ENCODE measurements at regions not wholly inside any gene's neighbourhood (a gene's known extent, or its start where the extent isn't known, plus 50 kb on each side); places are given as distances from the start of the nearest gene placed in this dataset.

DNA sequence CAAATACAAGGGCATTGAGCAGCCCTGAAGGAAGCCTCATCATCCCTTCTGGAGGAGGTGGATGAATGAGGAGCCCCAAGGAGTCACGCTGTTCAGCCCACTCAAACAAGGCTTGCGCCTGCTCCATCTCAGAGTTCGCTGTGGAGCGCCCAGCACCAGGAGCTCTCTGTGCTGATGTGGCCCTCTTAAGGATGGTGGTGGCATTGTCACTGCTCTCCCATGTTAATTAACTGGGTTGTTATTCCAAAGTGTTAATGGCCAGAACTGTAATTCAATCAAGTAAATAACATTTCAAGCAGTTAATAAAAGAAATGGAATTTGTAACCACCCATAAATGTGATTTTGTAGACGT is 726.0 kb upstream of the RAB6C start:
- no peak for DNase-seq

DNA sequence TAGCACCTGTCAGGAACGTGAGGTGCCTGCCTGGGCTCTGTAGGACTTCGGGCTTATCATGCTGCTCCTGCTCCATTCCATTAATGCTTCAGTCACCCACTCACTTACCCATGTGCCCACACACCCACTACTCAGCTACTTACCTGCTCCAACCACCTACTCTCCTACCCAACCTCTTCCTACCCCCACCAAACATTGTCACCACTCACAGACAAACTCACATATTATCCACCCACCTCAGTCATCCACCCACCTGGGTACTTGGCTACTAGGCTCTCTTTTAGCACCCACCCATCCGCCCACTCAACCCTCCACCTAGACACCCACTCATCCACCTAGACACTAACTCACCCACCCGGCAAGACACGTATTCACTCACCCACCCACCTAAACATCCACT is 724.7 kb upstream of the RAB6C start:
- no peak for DNase-seq

DNA sequence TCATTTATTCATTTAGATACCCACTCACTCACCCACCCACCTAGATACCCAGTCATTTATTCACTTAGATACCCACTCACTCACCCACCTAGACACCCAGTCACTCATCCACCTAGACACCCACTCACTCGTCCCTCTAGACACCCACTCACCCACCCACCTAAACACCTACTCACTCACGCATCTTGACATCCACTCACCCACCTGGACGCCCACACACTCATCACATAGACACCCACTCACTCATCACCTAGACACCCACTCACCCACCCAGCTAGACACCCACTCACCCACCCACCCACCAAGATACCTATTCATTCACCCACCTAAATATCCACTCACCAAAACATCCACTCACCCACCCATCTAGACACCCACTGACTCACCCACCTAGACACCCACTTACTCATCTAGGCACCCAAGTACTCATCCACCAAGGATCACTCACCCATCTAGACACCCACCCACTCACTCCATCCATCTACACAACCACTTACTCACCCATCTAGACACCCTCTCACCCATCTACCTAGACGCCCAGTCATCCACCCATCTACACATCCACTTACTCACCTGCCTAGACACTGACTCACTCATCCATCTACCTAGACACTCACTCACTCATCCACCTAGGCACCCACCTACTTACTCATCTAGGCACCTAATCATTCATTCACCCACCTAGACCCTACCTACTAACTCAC is 723.7 kb upstream of the RAB6C start:
- DNase-seq = no peak

DNA sequence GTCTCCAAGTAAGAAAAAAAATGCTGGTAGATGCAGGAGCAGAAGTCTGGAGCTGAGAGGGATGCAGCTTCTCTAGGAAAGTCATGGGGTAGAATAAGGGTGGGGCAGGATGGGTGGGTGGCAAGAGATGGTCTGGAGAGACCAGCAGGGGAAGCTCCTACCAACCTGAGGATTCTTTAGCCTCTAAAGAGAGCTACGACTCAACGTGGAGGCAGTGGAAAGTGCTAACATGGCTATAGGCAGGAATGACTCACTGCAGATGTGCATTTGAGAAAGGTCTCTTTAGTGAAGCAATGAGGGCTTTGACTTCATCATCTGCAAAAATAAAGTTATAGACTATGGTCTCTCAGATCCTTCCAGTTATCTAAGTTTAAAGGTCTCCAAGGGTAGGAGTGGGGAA is 722.8 kb upstream of the RAB6C start:
- no peak for DNase-seq

DNA sequence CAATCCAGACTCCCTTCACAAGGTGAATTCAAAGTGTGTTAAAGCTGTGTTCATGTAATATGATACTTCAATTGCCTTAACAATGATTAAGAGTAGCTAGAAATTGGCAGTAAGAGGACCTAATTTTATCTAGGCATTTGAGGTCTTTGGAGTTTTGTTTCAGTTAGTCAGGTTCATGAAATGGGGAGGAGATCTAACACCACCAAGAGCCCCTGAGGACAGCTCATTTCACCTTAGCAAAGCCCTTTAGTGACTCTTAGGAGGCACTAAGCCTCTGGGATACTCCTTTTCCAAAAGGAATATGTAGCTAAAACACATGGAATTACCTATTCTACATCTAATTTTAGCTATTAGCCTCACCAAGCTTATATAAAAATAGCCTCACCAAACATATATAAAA is 716.5 kb upstream of the RAB6C start:
- DNase-seq = no peak

DNA sequence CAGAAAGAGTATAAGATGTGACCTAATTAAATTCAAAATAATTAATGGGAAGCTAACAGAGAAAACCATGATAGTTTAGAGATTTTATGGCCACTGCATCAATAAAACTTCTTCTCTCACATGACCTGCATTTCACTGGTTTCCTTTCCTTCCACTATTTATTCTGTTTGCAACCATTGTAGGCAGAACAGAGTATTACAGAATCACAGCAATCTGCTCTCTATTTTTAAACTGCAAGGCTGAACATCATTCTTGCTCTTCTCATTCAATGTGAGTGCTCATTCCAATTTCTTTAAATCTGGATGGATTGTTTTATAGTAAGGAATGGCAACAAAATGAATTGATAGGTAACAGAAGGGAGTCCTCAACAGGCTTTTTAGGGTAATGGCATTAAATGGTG is 715.5 kb upstream of the RAB6C start:
- DNase-seq = no peak

DNA sequence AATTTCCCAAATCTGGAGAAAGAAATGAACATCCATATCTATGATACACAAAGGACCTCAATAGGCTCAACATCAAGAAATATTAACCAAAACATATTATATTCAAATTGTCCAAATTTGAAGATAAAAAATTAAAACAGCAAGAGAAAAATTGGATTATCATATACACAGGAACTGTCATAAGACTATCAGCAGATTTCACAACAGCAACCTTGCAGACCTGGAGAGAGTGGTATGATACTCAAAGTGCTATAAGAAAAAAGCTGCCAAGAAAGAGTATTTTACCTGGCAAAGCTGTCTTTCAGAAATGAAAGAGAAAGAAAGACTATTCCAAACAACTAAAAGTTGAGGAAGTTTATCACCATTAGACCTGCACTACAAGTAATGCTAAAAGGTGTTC is 711.9 kb upstream of the RAB6C start:
- no peak for DNase-seq

DNA sequence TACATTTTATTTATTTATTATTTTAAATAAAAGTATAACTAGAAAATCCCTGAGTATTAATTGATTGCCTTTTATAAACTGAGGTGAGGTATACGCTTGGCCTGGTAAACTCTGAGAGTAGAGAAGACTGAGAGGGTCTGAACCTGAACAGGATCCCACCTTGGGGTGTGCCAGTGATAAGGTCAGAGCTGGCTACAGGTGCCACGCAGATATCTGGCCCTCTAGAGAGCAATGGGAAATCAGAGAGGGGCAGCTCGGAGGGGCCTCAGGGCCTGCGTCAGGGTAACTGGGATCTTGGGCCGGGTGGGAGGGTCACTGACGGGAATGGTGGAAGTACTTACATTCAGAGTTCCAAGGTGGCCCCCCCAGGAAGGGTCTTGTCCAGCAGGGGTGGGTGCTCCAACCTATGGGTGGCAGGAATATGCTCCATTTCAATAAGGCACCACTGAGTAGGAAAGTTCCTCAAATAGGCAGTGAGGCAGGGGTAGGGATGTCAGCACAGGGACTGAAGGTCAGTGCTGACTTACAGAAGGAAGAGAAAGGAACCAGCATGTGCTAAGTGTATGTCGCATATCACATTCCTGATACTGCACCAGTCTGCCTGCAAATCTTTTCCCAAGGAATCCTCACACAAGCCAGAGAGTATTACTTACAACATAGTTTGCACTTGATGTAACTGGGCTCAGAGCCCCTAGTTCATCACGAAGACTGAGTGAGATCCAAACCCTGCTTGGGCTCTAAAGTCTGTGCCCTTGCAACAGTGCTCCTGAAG is 706.0 kb upstream of the RAB6C start:
- DNase-seq = no peak

DNA sequence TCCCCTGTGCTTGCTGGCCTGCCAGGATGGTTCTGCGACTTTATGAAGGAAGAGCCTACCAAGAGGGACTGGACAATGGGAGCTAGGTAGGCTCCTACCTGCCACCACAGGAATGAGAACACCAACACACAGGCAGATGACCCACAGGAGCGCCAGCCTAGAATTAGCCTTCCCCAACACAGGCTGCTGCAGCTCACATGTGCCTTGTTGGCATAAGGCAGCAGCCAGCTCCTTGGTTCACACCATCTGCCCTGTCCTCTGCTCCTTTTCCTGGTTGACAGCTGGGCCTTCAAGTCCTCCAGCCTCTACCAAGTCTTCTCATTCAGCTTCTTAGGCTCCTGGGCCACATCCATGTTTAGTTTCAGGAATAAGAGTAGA is 705.4 kb upstream of the RAB6C start:
- DNase-seq = no peak

DNA sequence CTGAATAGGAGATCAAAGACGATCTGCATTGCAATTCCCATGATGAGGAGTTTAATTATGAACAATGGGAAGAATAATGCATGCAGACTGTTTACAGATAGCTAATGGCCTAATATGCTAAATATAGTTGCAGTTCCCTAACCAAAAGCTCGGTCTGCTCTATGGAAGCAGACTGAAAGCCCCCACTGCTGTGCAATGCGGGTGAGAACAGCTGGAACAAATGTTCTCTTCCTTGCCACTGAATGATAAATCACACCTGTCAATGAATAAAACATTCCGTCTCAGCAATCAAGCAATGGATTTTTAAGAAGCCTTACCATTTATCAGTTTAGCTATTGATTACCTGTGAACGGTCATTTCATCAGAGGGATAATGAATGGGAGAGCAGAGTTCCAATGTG is 704.5 kb upstream of the RAB6C start:
- no peak for DNase-seq

DNA sequence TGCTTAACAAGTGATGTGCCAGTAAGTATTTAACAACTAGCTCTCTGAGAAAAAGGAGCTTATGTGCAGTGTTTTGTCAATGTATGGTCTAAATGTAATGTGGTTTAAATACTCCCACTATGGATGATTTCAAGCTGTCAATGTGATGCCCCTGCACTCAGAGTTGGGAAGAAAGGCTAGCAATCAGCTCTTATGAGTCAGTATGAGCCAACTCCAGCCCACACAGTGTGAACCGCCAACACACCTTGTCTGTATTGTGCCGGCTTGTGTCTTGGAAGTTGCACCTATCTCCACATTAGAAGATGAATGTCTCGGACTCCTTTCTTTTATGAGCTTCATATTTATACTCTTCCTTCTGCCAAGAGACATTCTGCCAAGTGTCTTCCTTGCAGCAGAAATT is 703.8 kb upstream of the RAB6C start:
- DNase-seq = no peak

DNA sequence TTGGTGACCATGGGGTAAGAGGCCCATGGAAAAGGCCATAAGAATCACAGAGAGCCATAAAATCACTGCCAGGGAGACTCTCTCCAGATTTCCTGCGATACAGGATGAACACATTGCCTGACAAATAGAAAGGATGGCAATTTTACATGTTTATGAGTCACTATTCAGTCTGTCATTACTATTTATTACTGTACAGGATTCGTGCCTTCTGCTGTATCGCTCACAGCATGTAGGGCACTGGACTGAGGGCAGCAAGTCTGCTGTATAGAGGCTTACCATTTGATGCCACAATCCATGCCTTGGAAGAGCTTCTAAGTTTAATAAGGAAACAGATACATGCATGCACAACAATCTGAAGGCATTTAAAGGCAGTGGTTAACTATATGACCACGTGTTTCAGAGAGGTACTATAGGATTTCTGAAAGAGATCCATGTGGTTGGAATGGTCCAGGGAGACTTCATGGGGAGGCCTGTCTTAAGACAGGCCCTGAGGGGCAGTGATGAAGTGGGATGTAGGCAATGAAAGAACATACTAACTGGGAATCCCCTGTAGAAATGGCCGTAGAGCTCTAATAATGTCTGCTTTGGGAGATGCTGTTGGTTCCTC is 702.4 kb upstream of the RAB6C start:
- no peak for DNase-seq

DNA sequence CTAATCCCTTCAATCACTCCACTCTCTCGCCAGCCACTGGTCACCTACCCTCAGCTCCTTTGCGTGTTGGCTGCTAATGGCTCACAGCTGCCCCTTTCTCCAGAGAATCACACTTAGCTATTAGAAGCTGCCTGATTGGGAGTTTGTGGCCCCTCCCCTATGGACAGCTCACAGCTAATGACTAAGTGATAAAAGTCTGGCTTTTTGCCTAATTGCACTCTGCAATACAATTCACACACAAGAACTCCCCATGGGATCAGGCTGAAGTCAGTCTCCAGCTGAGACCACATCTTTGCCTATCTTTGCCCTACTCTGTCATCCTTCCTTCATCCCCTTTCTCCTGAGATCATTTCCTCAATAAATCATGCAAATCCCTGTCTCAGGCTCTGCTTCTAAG is 701.9 kb upstream of the RAB6C start:
- no peak for DNase-seq

DNA sequence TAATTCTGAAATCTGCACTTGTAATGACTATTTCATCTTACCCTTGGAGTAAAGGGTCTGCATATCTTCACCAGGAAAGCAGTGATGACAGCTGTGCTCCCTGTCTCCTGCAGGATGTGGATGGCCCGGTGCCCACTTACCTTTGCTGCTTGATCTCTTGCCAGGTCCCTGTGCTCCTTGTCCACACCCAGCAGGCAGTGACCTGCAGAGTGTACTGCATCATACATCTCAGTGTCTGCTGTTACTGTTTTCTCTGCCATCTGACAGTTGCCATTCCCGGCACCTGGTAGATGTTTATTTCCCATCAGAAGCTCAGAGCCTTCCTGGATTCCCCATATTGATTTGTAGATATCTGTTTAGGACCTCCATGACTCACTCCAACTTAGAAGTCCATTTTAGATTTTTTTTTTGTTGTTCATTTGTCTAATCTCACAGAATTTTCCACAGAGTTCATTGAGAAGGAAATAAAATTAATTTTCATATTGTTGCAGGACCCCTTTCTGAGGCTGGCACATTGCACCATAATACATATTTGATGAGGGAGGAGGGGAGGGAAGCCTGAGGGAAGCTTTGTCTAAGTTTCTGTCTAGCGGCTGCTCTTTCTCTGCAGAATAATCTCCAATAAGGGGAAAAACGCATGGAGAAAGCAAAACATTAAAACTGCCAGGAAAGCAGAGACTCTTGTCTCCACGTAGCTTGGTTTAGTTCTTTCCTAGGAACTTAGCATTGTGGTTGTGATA is 697.5 kb upstream of the RAB6C start:
- no peak for DNase-seq

DNA sequence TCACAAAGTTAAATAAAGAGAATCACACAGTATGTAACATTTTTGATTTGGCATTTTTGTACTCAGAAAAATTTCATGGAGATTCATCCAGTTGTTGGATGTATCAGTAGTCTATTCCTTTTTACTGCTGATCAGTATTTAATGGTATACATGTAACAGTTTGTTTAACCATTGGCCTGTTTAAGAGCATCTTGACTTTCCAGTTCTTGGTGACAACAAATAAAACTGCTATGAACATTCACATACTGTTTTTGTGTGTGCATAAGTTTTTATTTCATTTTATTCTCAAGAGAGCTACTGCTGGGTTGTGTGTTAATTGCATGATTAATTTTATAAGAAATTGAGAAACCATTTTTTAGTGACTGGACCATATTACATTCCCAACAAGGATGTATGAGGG is 694.5 kb upstream of the RAB6C start:
- DNase-seq = no peak

DNA sequence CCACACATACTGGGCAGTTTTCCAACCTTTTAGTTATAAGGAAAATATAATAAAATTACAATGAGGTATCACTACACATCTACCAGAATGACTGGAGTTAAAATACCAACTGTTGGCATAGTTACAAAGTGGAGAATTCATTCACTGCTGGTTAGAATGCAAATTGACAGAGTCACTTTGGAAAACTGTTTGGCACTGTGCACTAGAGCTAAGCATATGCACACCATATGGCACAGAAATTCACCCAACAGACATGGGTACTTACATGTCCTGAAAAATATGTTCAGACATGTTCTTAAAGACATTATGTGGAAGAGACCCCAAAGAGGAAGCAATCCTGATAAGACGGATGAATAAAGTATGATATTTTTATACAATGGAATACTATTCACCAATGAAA is 686.1 kb upstream of the RAB6C start:
- no peak for DNase-seq

DNA sequence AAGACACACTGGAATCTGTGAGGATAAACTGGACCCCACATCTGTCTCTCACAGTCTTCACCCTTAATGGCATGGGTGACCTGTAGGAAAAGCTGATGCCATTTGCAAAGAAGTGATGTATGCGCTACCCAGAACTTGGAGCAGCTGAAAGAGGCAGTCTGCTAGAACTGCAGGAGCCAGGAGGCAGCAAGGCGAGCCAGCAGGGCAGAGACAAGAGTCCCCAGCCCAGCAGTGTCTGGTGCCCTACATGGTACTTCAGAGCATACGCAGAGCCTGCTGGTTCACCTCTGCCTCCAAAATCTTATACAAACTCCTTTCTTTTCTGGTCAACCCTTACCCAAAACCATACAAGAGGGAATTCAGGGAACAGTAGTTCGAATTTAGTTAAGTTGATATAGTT is 683.1 kb upstream of the RAB6C start:
- no peak for DNase-seq

DNA sequence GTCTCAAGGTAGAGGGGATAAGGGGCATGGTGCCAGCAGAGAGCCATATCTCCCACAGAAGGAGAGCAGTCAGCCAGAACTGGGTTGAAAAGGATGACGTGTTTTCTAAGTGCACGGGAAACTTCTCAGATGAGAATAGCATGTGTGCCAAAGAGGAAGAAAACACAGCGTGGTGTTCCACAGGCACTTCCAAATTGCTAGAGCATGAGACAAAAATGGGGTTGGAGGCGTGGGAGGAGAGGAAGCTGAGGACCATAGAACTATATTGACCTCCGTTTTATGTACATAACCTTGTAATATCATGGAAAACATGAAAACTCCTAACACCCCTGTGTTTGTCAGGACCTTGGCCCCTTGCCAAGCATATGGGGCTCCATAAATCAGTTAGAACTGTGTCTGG is 682.7 kb upstream of the RAB6C start:
- no peak for DNase-seq

DNA sequence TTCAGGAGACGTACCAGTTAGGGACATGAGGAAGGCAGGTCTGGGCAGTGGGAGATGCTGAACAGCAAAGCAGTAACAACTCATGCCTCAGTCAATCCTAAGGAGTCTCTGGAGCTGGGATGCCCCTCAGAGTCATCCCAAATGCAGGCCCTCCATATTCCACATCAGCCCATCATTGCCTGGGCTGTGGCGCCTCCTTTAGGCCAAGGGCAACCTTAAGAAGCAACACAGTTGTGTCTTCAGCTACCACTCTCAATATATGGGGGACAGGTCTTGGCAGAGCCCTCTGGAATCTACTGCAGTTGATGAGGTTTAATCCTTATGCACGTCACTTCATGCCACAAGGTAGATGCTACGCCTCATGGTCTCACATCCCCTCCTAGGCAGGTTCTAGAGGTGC is 682.0 kb upstream of the RAB6C start:
- DNase-seq = no peak

DNA sequence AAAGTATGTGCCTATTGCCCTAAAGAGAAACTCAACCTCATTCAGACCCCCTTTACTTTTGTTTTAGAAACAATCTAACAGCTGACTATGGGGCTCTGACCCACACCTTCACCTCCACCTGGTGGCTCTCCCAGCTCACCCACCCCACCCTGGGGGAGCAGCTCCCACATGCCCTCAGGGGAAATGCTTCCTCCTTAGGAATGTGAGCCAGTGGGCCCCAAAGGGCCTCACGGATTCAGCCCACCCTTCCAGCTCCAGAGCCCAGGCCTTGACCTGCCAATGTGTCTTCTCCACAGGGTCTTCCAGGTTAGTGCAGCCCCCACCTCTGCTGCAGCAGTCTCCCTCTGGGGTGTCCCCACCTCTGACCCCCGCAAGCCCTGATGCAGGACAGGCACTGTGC is 680.1 kb upstream of the RAB6C start:
- no peak for DNase-seq

DNA sequence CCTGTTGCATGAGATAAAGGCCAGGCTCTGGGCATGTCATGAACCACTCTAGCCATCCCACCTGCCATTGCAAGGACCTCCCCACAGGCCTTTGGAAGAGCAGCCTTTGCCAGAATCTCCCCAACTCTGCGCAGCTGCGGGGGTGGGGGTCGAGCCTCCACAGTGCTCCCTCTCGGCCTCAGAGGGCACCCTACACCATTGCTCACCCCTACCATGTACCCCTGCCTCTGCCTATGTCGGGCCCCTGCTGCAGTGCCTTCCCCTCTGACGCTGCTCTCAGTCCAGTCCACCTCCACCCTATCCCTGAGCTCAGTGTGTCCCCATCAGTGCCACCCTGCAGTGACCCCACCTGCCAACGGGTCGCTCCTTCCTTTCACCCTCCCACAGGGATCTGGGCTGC is 679.7 kb upstream of the RAB6C start:
- DNase-seq = no peak

DNA sequence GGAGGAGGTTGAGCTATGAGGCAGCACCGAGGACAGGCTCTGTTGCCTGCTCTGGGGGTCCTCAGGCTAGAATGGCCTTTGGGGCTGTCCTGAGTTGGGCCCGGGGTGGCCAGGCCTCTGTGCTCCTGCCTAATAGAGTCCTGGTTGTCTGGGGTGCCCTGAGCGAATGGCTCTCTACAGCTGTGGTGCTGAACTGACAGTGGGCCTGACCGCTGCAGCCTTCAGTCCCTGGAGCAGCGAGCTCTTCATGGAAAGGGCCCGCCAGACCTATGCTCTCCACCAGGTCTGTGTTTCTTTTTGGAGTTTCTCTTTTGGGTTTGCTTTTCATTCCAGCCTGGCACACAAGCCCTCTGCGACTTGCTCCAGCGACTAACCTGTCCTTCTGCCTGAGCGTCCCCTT is 679.0 kb upstream of the RAB6C start:
- DNase-seq = no peak

DNA sequence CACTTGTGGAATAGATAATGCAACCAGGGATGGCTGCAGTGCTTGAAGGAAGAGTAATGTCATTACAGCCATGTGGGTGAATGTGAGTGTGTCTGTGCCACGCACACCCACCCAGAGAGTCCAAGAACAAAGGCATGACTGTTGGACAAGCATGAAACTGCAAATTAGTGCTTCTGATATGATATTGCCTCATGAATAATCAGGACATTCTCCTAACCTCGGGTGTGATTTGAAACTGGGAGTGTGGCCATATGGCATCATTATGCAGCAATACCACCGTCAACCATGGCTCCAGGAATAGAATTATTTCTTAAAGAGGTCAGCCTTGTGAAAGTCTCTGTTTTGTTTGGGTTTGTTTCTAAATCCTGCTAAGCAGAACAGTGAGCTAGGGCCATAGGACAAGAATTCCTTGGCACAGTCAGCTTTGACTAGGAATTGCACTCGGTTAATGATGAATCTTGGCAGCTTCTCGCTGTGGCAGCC is 678.0 kb upstream of the RAB6C start:
- DNase-seq = no peak

DNA sequence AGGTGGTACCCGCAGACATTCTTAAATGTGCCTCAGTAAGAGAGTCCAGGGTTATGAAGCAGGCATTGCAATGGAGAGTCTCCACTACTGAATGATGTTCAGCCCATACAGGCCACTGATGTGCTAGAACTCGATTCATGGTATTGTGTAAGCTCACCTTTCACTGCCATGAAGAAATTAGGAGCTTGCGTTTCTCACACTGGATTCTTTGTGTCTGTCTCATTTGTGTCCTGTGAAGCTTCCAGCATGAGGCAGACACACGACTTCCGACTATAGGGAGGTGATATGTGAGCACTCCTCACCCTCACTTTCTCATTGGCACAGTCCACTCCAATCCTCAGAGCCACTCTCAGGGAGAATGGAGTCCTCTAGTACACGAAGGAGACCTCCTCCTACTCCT is 677.4 kb upstream of the RAB6C start:
- no peak for DNase-seq

Data from CD4-positive, alpha-beta T cell treated with Interleukin-12 subunit alpha and Interleukin-12 subunit beta, for 1 hour (primary cell).